ENCODE measurements at regions not wholly inside any gene's neighbourhood (a gene's known extent, or its start where the extent isn't known, plus 50 kb on each side); places are given as distances from the start of the nearest gene placed in this dataset.

- no peaks in the 10 kb centered on the region for H3K4me1 ChIP-seq (replicated peaks in 1 of 2)
- no peaks in the 10 kb centered on the region for H3K27me3 ChIP-seq
- 68 to 99% (median 90%) methylated on average over 2 of the region's 2 CpGs for WGBS, 4 donors
- DNase-seq, result no peak
- intact Hi-C loops (cut with DNase I), result no loop called here
- no peak for TF ChIP-seq CTCF (IDR thresholded peaks at IDR 0.05)
- no peak for TF ChIP-seq POLR2A (IDR thresholded peaks at IDR 0.05)
- H3K9me3 ChIP-seq (replicated peaks in 1 of 3), result no peaks in the 10 kb centered on the region
- no peak overlapping the region for H3K27ac ChIP-seq
- H3K4me3 ChIP-seq, result no peak overlapping the region
- no peaks in the 10 kb centered on the region for H3K36me3 ChIP-seq (replicated peaks in 1 of 2)
These were observed 260.7 kb downstream of the ICE1 start for GRCh38 chr5:5683174-5683573.

- Histone ChIP-seq H3K36me3 (replicated peaks in 1 of 2) (no peaks in the 10 kb centered on the region), H3K27me3 (no peaks in the 10 kb centered on the region), H3K9me3 (replicated peaks in 1 of 3) (no peaks in the 10 kb centered on the region), H3K4me3 (no peak overlapping the region), H3K4me1 (replicated peaks in 1 of 2) (peaks cover 6 to 19% of the 10 kb centered on the region in 2 donors), H3K27ac (peak overlapping the region in 2 of 5 donors; percentile 63 to 73)
- TF ChIP-seq CTCF (IDR thresholded peaks at IDR 0.05), result no peak
- TF ChIP-seq POLR2A (IDR thresholded peaks at IDR 0.05), result no peak
- 63 to 73% (median 64%) methylated on average over 4 of the region's 4 CpGs for WGBS, 4 donors
- peak; percentile 37 to 84 (median 62) for DNase-seq
- intact Hi-C loops (cut with DNase I), result no loop called here
These were observed 256.4 kb downstream of the ICE1 start for GRCh38 chr5:5678909-5679308.

- Histone ChIP-seq H3K27ac (no peak overlapping the region), H3K9me3 (replicated peaks in 1 of 3) (no peaks in the 10 kb centered on the region), H3K27me3 (no peaks in the 10 kb centered on the region), H3K36me3 (replicated peaks in 1 of 2) (no peaks in the 10 kb centered on the region), H3K4me3 (no peak overlapping the region), H3K4me1 (replicated peaks in 1 of 2) (peaks cover 6 to 19% of the 10 kb centered on the region in 2 donors)
- intact Hi-C loops (cut with DNase I), result no loop called here
- no peak for TF ChIP-seq CTCF (IDR thresholded peaks at IDR 0.05)
- TF ChIP-seq POLR2A (IDR thresholded peaks at IDR 0.05), result no peak
- DNase-seq, result no peak
- 89 to 92% (median 89%) methylated on average over 2 of the region's 2 CpGs for WGBS, 4 donors
These were observed 255.3 kb downstream of the ICE1 start for GRCh38 chr5:5677738-5678137.

GRCh38 chr5:5676218-5676617, 253.7 kb downstream of the ICE1 start:
- H3K4me1 ChIP-seq (replicated peaks in 1 of 2), result peaks cover 6 to 19% of the 10 kb centered on the region in 2 donors
- H3K4me3 ChIP-seq, result no peak overlapping the region
- WGBS, 4 donors, result 69 to 85% (median 78%) methylated on average over 3 of the region's 3 CpGs
- no peaks in the 10 kb centered on the region for H3K36me3 ChIP-seq (replicated peaks in 1 of 2)
- no peaks in the 10 kb centered on the region for H3K27me3 ChIP-seq
- no peaks in the 10 kb centered on the region for H3K9me3 ChIP-seq (replicated peaks in 1 of 3)
- DNase-seq, result peak in 2 of 7 donors; percentile 25 to 36
- TF ChIP-seq CTCF (IDR thresholded peaks at IDR 0.05) (no peak), POLR2A (IDR thresholded peaks at IDR 0.05) (no peak)
- intact Hi-C loops (cut with DNase I), result no loop called here
- H3K27ac ChIP-seq, result peak overlapping the region in 2 of 5 donors; percentile 27 to 53

Data from adrenal gland (tissue), 9 donors.